ENCODE measurements at regions not wholly inside any gene's neighbourhood (a gene's known extent, or its start where the extent isn't known, plus 50 kb on each side); places are given as distances from the start of the nearest gene placed in this dataset.

GRCh38 chr5:73363911-73364730 is 84.5 kb downstream of the FOXD1 start:
- Histone ChIP-seq H3K4me1 (peaks cover 6 to 12% of the 10 kb centered on the region in 2 donors), H3K27ac (no peak overlapping the region), H3K36me3 (no peaks in the 10 kb centered on the region), H3K9me3 (no peaks in the 10 kb centered on the region), H3K4me3 (replicated peaks in 1 of 3) (no peak overlapping the region), H3K27me3 (no peaks in the 10 kb centered on the region)
- no peak for DNase-seq
- intact Hi-C loops (cut with DNase I): no loop called here
- TF ChIP-seq CTCF (IDR thresholded peaks at IDR 0.05): no peak
- no peak for TF ChIP-seq POLR2A (IDR thresholded peaks at IDR 0.05)
- 54 to 66% methylated on average over 4 of the region's 4 CpGs for WGBS, 2 donors

- WGBS, 2 donors: 88 to 95% methylated on average over 1 of the region's 1 CpG
- DNase-seq: no peak
- no peak overlapping the region for H3K4me3 ChIP-seq (replicated peaks in 1 of 3)
- no peak for TF ChIP-seq POLR2A (IDR thresholded peaks at IDR 0.05)
- no peak for TF ChIP-seq CTCF (IDR thresholded peaks at IDR 0.05)
- no peak overlapping the region for H3K27ac ChIP-seq
- H3K4me1 ChIP-seq: no peaks in the 10 kb centered on the region
- no peaks in the 10 kb centered on the region for H3K9me3 ChIP-seq
- intact Hi-C loops (cut with DNase I): no loop called here
- no peaks in the 10 kb centered on the region for H3K36me3 ChIP-seq
- H3K27me3 ChIP-seq: no peaks in the 10 kb centered on the region
Measured at GRCh38 chr5:73359395-73359794, 89.2 kb downstream of the FOXD1 start.

GRCh38 chr5:73358366-73358765 is 90.2 kb downstream of the FOXD1 start:
- Histone ChIP-seq H3K27ac (no peak overlapping the region), H3K9me3 (no peaks in the 10 kb centered on the region), H3K4me1 (no peaks in the 10 kb centered on the region), H3K4me3 (replicated peaks in 1 of 3) (no peak overlapping the region), H3K36me3 (no peaks in the 10 kb centered on the region), H3K27me3 (no peaks in the 10 kb centered on the region)
- DNase-seq: no peak
- WGBS, 2 donors: 89% methylated on average over 3 of the region's 3 CpGs
- TF ChIP-seq POLR2A (IDR thresholded peaks at IDR 0.05): no peak
- intact Hi-C loops (cut with DNase I): no loop called here

GRCh38 chr5:73357576-73357975 is 91.0 kb downstream of the FOXD1 start:
- intact Hi-C loops (cut with DNase I): no loop called here
- no peaks in the 10 kb centered on the region for H3K36me3 ChIP-seq
- DNase-seq: no peak
- no peaks in the 10 kb centered on the region for H3K4me1 ChIP-seq
- 52 to 58% methylated on average over 3 of the region's 3 CpGs for WGBS, 2 donors
- H3K4me3 ChIP-seq (replicated peaks in 1 of 3): no peak overlapping the region
- H3K27me3 ChIP-seq: no peaks in the 10 kb centered on the region
- TF ChIP-seq POLR2A (IDR thresholded peaks at IDR 0.05) (no peak), CTCF (IDR thresholded peaks at IDR 0.05) (no peak)
- no peaks in the 10 kb centered on the region for H3K9me3 ChIP-seq
- no peak overlapping the region for H3K27ac ChIP-seq

GRCh38 chr5:73355108-73355507 is 93.5 kb downstream of the FOXD1 start:
- WGBS, 2 donors: 42 to 72% methylated on average over 1 of the region's 1 CpG
- intact Hi-C loops (cut with DNase I): no loop called here
- no peak overlapping the region for H3K27ac ChIP-seq
- DNase-seq: no peak
- no peak overlapping the region for H3K4me3 ChIP-seq (replicated peaks in 1 of 3)
- TF ChIP-seq CTCF (IDR thresholded peaks at IDR 0.05) (no peak), POLR2A (IDR thresholded peaks at IDR 0.05) (no peak)
- no peaks in the 10 kb centered on the region for H3K9me3 ChIP-seq
- no peaks in the 10 kb centered on the region for H3K36me3 ChIP-seq
- no peaks in the 10 kb centered on the region for H3K27me3 ChIP-seq
- no peaks in the 10 kb centered on the region for H3K4me1 ChIP-seq
